C4-2B (cell line): ENCODE measurements at regions not wholly inside any gene's neighbourhood (a gene's known extent, or its start where the extent isn't known, plus 50 kb on each side); places are given as distances from the start of the nearest gene placed in this dataset.

Source experiments
- CTCF ChIP-seq: fragments of 450-650 bp; conservative IDR thresholded peaks from 2 replicates; pipeline ENCODE4 v1.5.1; 2017; ENCODE audit warnings: mild to moderate bottlenecking
- ZFX ChIP-seq: fragments of 450-650 bp; IDR thresholded peaks from 2 replicates; pipeline ENCODE4 v1.6.1; 2017

GRCh38 chr15:69543681-69544364 is 91.2 kb downstream of the RPLP1 start:
- TF ChIP-seq CTCF (no peak), ZFX (no peak)
